NK-92 (cell line): ENCODE measurements at regions not wholly inside any gene's neighbourhood (a gene's known extent, or its start where the extent isn't known, plus 50 kb on each side); places are given as distances from the start of the nearest gene placed in this dataset.
"Not testable (repeated sequence)": the region's sequence is repeated elsewhere in the genome, so short reads cannot be mapped to it uniquely, and the experiment has no call there.

Source experiments
- DNase-seq: peaks from one replicate; lab custom pipeline; 2025; ENCODE audit not compliant: unreplicated experiment; lab: John Stamatoyannopoulos, UW

GRCh38 chr12:89191597-89191996 lies 160.7 kb downstream of the DUSP6 start:
- not testable (repeated sequence) for DNase-seq

GRCh38 chr12:89189448-89189847 lies 162.9 kb downstream of the DUSP6 start:
- DNase-seq, result no peak

- no peak for DNase-seq
Measured at GRCh38 chr12:89187507-89187906, 164.8 kb downstream of the DUSP6 start.

DNA sequence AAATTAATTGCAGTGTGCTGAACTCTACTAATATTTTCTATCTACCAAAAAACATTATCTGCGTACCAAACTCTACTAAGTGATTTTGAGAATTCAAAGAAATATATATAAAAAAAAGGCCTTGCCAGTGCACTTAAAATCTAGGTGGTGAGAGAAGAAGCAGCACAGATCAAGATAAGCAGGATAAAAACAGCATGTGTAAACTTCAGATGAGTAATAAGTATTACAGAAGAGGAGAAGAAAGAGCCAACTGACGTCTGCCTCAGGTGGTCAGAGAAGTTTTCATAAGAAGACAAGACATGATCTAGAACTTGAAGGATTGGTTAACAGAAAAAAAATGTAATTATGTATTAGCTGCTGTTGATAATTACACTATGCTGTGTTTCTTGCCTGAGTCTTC lies 166.4 kb downstream of the DUSP6 start:
- no peak for DNase-seq

DNA sequence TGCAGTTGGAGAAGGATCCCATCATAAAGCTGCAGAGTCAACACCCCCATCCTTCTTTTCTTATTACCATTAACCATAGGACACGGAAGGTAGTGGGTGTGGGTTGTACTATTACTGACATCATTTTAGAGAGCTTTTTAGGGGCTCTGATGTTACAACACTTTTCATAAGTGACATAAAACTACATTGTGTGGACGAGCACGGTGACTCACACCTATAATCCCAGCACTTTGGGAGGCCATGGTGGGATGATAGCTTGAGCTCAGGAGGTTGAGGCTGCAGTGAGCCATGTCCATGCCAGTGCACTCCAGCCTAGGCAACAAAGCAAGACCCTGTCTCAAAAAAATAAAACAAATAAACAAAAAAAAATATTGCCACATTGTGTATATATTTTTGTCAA lies 167.1 kb downstream of the DUSP6 start:
- no peak for DNase-seq

GRCh38 chr12:89183985-89184435 lies 168.3 kb downstream of the DUSP6 start:
- DNase-seq, result no peak

DNA sequence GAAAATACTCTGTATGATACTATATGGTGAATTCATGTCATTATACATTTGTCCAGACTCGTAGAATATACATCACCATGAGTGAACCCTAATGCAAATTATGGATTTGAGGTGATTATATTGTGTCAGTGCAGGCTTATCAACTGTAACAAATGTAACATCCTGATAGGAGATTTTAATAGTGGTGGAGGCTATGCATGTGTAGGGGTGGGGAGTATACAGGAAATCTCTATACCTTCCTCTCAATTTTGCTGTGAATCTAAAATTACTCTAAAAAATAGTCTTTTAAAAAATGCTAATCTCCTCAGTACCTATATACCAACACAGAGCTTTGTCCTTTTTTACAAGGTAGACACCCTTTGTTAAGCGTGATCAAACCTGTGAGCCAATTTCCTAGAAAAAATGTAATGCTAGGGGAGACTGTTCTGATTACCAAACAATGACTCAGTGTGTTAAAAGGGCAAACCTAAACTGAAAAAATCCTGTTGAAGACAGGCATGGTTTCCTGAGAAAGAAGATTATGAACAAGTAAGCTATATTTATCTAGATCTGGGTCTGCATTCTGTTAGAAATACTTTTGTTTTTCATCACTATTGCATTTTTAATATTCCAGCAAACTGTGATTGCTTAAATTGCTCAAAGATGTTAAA lies 170.9 kb downstream of the DUSP6 start:
- DNase-seq, result no peak

DNA sequence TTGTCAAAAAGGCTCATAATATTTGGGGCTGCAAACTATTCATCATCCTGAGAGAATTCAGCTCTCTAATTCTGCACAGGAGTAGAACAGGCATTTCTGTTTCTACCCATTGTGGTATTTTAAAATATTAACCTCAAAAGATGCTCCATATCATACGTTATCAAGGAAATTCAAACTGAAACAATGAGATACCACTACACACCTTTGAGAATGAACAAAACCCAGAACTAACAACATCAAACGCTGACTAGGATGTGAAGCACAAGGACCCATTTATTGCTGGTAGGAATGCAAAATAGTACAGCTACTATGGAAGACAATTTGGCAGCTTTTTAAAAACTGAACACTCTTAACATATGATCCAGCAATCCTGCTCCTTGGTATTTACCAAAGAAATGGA lies 171.8 kb downstream of the DUSP6 start:
- no peak for DNase-seq

GRCh38 chr12:89179983-89180382 lies 172.3 kb downstream of the DUSP6 start:
- DNase-seq, result no peak

DNA sequence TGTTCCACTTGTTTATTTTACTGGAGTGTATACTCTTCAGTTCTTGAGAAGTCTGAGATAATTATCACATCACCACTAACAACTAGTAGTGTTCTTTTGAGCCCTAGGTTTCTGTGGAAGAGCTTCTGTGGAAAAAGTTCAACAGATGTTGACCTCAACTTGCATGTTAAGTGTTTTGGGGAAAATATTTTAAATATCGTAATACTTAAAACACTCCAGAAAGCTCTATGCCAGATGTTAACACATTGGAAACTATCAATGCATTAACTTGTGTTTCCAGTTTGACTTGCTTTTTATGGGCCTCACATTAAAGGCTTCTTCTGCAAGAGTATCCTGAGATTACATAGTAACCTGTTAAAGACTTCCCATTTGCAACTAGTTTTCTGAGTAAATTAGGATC lies 173.1 kb downstream of the DUSP6 start:
- DNase-seq, result no peak

GRCh38 chr12:89177802-89178395 lies 174.4 kb downstream of the DUSP6 start:
- DNase-seq, result no peak

- DNase-seq, result no peak
Measured at GRCh38 chr12:89176676-89177075, 175.6 kb downstream of the DUSP6 start.

GRCh38 chr12:89173678-89174077 lies 178.6 kb downstream of the DUSP6 start:
- no peak for DNase-seq

- DNase-seq, result no peak
Measured at GRCh38 chr12:89173096-89173495, 179.2 kb downstream of the DUSP6 start.

DNA sequence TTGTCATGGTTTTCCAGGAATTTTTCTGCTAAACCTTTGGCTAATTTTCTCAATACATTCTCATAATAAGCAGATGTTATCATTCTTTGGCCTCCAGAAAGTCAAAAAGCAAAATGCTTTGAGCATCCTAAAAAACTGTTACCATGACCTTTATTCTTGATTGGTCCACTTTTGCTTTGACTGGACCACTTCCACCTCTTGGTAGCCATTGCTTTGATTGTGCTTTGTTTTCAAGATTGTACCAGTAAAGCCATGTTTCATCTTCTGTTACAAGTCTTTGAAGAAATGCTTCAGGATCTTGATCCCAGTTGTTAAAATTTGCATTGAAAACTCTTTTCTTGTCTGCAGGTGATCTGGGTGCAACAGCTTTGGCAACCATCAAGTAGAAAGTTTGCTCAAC lies 180.1 kb downstream of the DUSP6 start:
- DNase-seq, result no peak

GRCh38 chr12:89169321-89169720 lies 183.0 kb downstream of the DUSP6 start:
- no peak for DNase-seq

DNA sequence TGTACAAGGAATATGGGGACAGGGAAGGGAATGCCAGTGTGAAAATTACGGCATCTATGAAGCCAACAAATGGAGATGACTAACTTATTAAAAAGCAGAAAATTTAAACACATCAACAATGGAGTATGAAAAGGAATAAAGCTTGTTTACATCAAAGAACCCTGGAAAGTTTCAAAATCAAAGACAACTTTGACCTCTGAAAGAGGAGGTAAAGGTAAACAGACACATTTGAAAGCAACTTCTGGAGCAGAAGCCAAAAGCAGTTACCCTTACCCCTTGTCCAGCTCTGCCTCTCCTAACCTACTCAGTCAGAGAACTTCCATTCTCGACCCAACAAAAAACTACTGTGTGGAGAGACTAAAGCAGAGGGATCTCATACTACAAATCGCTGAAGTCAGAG lies 184.3 kb downstream of the DUSP6 start:
- DNase-seq, result no peak

DNA sequence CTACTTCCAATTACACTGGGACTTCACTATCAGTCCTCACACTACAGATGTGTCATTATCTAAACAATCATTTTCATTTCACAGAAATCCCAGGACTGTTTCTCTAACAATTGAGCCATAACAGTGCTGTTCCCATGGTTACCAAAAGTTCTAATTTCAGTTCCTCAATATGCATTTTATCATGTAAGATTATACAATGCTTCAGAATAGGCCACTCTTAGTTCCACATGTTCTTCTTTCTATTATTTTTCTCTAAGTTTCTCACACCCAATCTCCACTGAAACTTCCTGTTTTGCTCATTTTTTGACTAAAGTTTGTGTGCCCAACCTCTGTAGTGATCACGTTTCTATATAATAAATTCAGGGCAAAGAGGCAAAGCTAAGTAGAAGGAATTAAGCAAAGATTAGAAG lies 185.8 kb downstream of the DUSP6 start:
- DNase-seq, result no peak

- DNase-seq, result no peak
Measured at GRCh38 chr12:89166121-89166520, 186.2 kb downstream of the DUSP6 start.

DNA sequence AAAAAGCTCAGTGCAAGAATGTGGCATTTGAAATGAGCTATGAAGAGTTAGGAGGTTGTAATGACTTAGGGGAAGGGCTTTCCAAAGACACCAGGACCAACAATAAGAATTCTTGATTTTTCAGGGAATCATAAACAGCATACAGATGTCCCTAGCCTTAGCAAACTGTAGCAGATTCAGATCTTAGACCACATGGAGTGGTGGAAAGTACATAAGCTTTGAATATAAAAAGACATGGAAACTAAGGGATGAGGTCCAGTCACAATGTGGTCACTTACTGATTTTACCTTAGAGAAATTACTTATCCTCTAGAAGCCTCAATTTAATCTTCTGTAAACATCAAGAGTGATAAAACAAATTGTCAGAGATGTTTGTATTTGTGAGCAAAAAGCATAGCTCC lies 186.6 kb downstream of the DUSP6 start:
- DNase-seq, result no peak

DNA sequence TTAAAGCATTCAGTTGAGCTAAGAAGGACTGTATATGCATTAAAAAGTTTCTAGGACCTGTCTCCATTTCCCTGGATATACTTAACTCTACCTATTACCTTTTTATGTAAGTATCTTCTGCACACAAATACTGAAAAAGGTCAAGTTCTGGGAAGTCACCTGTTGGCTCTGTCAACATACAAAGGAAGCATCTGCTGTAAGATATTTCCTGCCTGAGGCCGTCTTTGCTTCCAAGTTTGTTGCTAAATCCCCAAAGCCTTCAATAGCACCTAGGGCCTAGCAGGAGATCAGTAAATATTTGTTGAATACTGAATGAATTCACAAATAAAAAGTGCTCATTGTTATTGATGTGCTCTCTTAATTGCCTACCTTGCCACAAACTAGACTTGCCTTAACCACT lies 188.4 kb downstream of the DUSP6 start:
- no peak for DNase-seq

DNA sequence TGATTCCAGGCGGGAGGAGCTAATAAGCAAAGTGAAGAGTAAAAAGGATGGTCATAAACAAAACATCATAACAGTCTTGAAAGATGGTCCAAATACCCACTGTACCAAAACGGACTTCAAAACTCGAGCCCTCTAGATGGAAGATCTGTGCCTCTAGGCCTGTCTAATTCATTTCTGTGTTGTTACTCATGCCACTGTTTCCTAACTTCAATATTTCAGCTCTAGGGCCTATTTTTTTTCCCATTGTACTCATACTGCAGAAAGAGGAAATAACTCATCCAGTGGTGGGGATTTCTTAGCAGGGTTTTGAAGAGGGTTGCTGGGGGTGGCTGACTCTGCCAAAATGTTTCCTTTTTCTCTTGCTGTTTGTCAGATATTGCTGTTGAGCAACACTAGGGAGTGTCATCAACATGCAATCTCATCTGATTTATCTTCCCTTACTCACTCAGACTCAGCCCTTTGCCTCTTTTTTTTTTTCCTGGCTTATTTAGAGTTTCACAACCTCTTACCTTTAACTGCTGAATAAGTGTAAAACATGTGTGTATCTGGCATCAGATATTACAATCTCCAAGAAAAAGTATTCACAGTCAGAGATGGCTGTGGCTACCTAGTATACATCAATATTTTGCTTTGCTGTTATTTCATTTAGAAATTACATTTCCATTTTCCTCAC lies 189.6 kb downstream of the DUSP6 start:
- no peak for DNase-seq

GRCh38 chr12:89161557-89161956 lies 190.7 kb downstream of the DUSP6 start:
- no peak for DNase-seq
